ENCODE measurements at regions not wholly inside any gene's neighbourhood (a gene's known extent, or its start where the extent isn't known, plus 50 kb on each side); places are given as distances from the start of the nearest gene placed in this dataset.

DNA sequence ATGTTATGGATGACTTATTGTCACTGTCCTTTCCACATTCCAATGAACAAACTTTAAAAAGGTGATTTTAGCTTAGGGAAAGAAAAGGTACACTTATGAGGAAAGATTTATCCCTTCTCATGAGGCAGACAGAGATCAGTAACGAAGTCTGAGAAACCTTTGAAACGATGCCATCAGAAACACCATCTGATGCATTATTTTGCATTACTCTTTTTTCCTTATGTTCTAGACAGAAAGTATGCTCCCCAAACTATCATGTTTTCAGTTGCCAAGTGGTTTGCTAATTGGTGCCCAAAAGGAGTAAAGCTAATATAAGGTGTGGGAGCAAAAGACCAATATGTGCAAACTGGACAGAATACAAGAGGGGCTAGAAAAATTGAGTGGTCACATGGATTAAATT lies 397.7 kb upstream of the RIOK2 start:
- H3K27ac Mint-ChIP-seq: no peak overlapping the region
- H3K9me3 Mint-ChIP-seq: peaks cover 5% of the 10 kb centered on the region
- TF ChIP-seq, protein P1, sequence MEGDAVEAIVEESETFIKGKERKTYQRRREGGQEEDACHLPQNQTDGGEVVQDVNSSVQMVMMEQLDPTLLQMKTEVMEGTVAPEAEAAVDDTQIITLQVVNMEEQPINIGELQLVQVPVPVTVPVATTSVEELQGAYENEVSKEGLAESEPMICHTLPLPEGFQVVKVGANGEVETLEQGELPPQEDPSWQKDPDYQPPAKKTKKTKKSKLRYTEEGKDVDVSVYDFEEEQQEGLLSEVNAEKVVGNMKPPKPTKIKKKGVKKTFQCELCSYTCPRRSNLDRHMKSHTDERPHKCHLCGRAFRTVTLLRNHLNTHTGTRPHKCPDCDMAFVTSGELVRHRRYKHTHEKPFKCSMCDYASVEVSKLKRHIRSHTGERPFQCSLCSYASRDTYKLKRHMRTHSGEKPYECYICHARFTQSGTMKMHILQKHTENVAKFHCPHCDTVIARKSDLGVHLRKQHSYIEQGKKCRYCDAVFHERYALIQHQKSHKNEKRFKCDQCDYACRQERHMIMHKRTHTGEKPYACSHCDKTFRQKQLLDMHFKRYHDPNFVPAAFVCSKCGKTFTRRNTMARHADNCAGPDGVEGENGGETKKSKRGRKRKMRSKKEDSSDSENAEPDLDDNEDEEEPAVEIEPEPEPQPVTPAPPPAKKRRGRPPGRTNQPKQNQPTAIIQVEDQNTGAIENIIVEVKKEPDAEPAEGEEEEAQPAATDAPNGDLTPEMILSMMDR (conservative IDR thresholded peaks at IDR 0.05): no peak
- no peak for DNase-seq (ENCODE audit: extremely low spot score, unreplicated experiment)
- H3K4me3 Mint-ChIP-seq: no peak overlapping the region
- H3K4me1 Mint-ChIP-seq (ENCODE audit: unreplicated experiment): no peaks in the 10 kb centered on the region
- no peaks in the 10 kb centered on the region for H3K36me3 Mint-ChIP-seq
- H3K27me3 Mint-ChIP-seq: no peaks in the 10 kb centered on the region

DNA sequence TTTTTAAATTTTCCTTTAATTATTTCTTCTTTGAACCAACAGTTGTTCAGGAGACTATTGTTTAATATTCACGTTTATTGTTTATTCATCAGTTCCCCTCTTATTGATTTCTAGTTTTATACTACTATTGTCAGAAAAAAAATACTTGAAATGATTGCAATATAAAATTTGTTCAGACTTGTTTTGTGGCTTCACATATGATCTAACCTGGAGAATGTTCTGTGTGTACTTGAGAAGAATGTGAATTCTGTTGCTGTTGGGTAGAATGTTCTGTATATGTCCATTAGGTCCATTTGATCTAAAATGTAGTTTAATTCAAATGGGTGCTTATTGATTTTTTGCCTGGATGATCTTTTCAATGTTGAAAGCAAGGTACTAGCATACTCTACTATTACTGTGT lies 408.7 kb upstream of the RIOK2 start:
- Mint-ChIP-seq H3K4me1 (ENCODE audit: unreplicated experiment) (no peaks in the 10 kb centered on the region), H3K27me3 (no peaks in the 10 kb centered on the region), H3K4me3 (no peak overlapping the region), H3K27ac (no peak overlapping the region), H3K36me3 (no peaks in the 10 kb centered on the region), H3K9me3 (no peaks in the 10 kb centered on the region)
- no peak for DNase-seq (ENCODE audit: extremely low spot score, unreplicated experiment)
- TF ChIP-seq, protein P1 (conservative IDR thresholded peaks at IDR 0.05): no peak

DNA sequence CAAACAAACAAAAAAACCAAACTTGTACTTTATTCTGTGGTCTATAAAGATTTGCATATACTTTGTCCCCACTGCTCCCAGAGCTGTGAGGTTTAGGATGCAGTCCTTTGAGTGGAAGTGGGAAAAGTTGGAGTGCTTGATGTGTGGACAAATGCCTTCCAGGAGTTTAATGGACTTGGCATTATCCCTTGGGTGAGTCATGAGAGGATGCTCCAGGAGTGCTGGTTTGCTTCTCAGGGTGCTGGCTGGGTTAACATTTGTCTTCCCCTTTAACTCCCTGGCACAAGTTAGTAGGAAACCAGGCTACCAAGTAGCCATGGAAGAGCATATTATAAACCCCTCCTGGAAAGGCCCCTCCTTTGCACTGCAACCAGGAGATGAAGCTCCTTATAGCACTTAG lies 417.4 kb upstream of the RIOK2 start:
- Mint-ChIP-seq H3K36me3 (no peaks in the 10 kb centered on the region), H3K4me3 (no peak overlapping the region), H3K9me3 (no peaks in the 10 kb centered on the region), H3K27me3 (no peaks in the 10 kb centered on the region), H3K27ac (no peak overlapping the region), H3K4me1 (ENCODE audit: unreplicated experiment) (no peaks in the 10 kb centered on the region)
- no peak for DNase-seq (ENCODE audit: extremely low spot score, unreplicated experiment)
- TF ChIP-seq, protein P1 (conservative IDR thresholded peaks at IDR 0.05): no peak

DNA sequence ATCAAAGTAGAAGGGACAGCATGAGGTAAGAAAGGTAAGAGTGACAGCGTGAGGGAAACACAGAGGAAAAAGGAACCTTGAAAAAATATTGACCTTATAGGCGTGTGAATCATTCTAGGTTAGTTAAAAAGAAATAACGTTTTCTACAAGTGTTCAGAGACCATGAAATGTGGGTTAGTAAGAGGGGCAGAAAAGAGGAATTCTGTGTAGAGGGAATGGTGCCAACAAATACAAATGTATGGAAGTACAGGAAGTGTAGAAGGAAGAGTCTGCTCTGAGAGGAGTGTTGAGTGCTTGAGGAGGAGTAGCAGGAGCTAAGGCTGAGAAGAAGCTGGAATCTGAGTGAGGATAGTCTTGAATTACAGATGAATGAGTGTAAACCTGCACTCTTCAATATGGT lies 418.6 kb upstream of the RIOK2 start:
- H3K9me3 Mint-ChIP-seq: no peaks in the 10 kb centered on the region
- DNase-seq (ENCODE audit: extremely low spot score, unreplicated experiment): no peak
- H3K27ac Mint-ChIP-seq: no peak overlapping the region
- H3K36me3 Mint-ChIP-seq: no peaks in the 10 kb centered on the region
- H3K4me3 Mint-ChIP-seq: no peak overlapping the region
- TF ChIP-seq, protein P1 (conservative IDR thresholded peaks at IDR 0.05): no peak
- no peaks in the 10 kb centered on the region for H3K4me1 Mint-ChIP-seq (ENCODE audit: unreplicated experiment)
- H3K27me3 Mint-ChIP-seq: no peaks in the 10 kb centered on the region

DNA sequence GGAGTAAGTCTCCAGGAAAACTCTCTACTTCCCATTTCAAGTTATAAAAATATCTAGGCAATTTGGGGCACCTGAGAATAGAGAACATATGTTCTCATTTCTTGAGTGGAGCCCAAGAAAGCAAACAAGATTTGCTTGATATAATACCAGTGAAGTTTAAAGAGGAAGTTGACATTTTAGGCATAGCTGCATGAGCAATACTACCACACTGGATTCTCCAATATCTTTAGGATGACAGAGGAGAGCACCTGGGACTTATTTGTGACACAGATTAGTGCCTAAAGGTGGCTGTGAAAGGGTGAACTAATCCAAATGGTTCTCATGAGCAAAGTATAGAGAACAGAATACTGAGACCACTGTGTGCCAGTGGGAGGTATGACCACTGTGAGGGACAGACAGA lies 423.5 kb upstream of the RIOK2 start:
- H3K27me3 Mint-ChIP-seq: no peaks in the 10 kb centered on the region
- H3K4me3 Mint-ChIP-seq: no peak overlapping the region
- no peaks in the 10 kb centered on the region for H3K9me3 Mint-ChIP-seq
- DNase-seq (ENCODE audit: extremely low spot score, unreplicated experiment): no peak
- TF ChIP-seq, protein P1 (conservative IDR thresholded peaks at IDR 0.05): no peak
- no peaks in the 10 kb centered on the region for H3K4me1 Mint-ChIP-seq (ENCODE audit: unreplicated experiment)
- H3K36me3 Mint-ChIP-seq: no peaks in the 10 kb centered on the region
- H3K27ac Mint-ChIP-seq: no peak overlapping the region

DNA sequence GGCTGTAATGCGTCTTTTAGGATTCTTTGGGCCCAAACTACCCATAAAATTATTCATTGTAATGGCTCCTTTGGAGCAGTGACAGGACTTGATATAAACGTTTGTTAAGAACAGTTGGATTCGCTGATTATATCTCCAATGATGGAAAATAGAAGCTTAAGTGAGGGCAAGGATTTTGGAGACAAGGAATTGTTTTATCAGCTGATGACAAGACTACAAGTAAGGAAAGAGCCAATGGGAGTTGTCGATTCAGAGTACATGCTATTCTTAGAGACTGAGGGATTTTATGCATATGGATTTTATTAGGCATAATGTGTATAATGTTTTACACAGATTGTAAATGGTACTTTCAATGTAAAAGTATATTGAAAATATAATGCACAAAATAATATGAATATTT lies 425.5 kb upstream of the RIOK2 start:
- Mint-ChIP-seq H3K27me3 (no peaks in the 10 kb centered on the region), H3K9me3 (no peaks in the 10 kb centered on the region), H3K4me3 (no peak overlapping the region), H3K4me1 (ENCODE audit: unreplicated experiment) (no peaks in the 10 kb centered on the region), H3K36me3 (no peaks in the 10 kb centered on the region), H3K27ac (no peak overlapping the region)
- TF ChIP-seq, protein P1 (conservative IDR thresholded peaks at IDR 0.05): no peak
- DNase-seq (ENCODE audit: extremely low spot score, unreplicated experiment): no peak
